ENCODE measurements at regions not wholly inside any gene's neighbourhood (a gene's known extent, or its start where the extent isn't known, plus 50 kb on each side); places are given as distances from the start of the nearest gene placed in this dataset.

GRCh38 chr12:65682112-65682511 lies 142.2 kb upstream of the HMGA2 start:
- Mint-ChIP-seq H3K9me3 (ENCODE audit: low read depth) (peaks cover 6% of the 10 kb centered on the region), H3K27ac (no peak overlapping the region), H3K27me3 (no peaks in the 10 kb centered on the region)

GRCh38 chr12:65684906-65685305 lies 139.4 kb upstream of the HMGA2 start:
- H3K27me3 Mint-ChIP-seq, result no peaks in the 10 kb centered on the region
- H3K27ac Mint-ChIP-seq, result no peak overlapping the region
- DNase-seq (ENCODE audit: low spot score, unreplicated experiment), result no peak
- H3K4me1 Mint-ChIP-seq (ENCODE audit: low read depth), result peaks cover 2% of the 10 kb centered on the region
- H3K36me3 Mint-ChIP-seq (ENCODE audit: insufficient read depth), result no peaks in the 10 kb centered on the region
- H3K4me3 Mint-ChIP-seq (ENCODE audit: low read depth), result no peak overlapping the region
- TF ChIP-seq CTCF (IDR thresholded peaks at IDR 0.05; ENCODE audit: unreplicated experiment), result no peak
- peaks cover 3% of the 10 kb centered on the region for H3K9me3 Mint-ChIP-seq (ENCODE audit: low read depth)

More at GRCh38 chr12:65682112-65682511, 142.2 kb upstream of the HMGA2 start:
- no peak for TF ChIP-seq CTCF (IDR thresholded peaks at IDR 0.05; ENCODE audit: unreplicated experiment)
- H3K4me3 Mint-ChIP-seq (ENCODE audit: low read depth), result no peak overlapping the region
- DNase-seq (ENCODE audit: low spot score, unreplicated experiment), result no peak
- H3K36me3 Mint-ChIP-seq (ENCODE audit: insufficient read depth), result no peaks in the 10 kb centered on the region
- peaks cover 2% of the 10 kb centered on the region for H3K4me1 Mint-ChIP-seq (ENCODE audit: low read depth)

- no peaks in the 10 kb centered on the region for H3K27me3 Mint-ChIP-seq
- no peak for DNase-seq (ENCODE audit: low spot score, unreplicated experiment)
- H3K36me3 Mint-ChIP-seq (ENCODE audit: insufficient read depth), result no peaks in the 10 kb centered on the region
- H3K4me1 Mint-ChIP-seq (ENCODE audit: low read depth), result peaks cover 2% of the 10 kb centered on the region
- peak; percentile 51 for TF ChIP-seq CTCF (IDR thresholded peaks at IDR 0.05; ENCODE audit: unreplicated experiment)
- H3K9me3 Mint-ChIP-seq (ENCODE audit: low read depth), result peaks cover 3% of the 10 kb centered on the region
- H3K27ac Mint-ChIP-seq, result no peak overlapping the region
- no peak overlapping the region for H3K4me3 Mint-ChIP-seq (ENCODE audit: low read depth)
These were observed 138.8 kb upstream of the HMGA2 start for GRCh38 chr12:65685514-65685913.

- no peaks in the 10 kb centered on the region for H3K36me3 Mint-ChIP-seq (ENCODE audit: insufficient read depth)
- TF ChIP-seq CTCF (IDR thresholded peaks at IDR 0.05; ENCODE audit: unreplicated experiment), result no peak
- no peaks in the 10 kb centered on the region for H3K27me3 Mint-ChIP-seq
- H3K4me3 Mint-ChIP-seq (ENCODE audit: low read depth), result no peak overlapping the region
- no peak overlapping the region for H3K27ac Mint-ChIP-seq
- H3K9me3 Mint-ChIP-seq (ENCODE audit: low read depth), result peaks cover 3% of the 10 kb centered on the region
- DNase-seq (ENCODE audit: low spot score, unreplicated experiment), result no peak
- H3K4me1 Mint-ChIP-seq (ENCODE audit: low read depth), result no peaks in the 10 kb centered on the region
These were observed 134.8 kb upstream of the HMGA2 start for GRCh38 chr12:65689508-65689907.

- H3K27ac Mint-ChIP-seq, result no peak overlapping the region
- H3K27me3 Mint-ChIP-seq, result no peaks in the 10 kb centered on the region
- no peak for TF ChIP-seq CTCF (IDR thresholded peaks at IDR 0.05; ENCODE audit: unreplicated experiment)
- H3K9me3 Mint-ChIP-seq (ENCODE audit: low read depth), result peaks cover 3% of the 10 kb centered on the region
- no peaks in the 10 kb centered on the region for H3K36me3 Mint-ChIP-seq (ENCODE audit: insufficient read depth)
- DNase-seq (ENCODE audit: low spot score, unreplicated experiment), result no peak
- H3K4me1 Mint-ChIP-seq (ENCODE audit: low read depth), result peaks cover 1% of the 10 kb centered on the region
- H3K4me3 Mint-ChIP-seq (ENCODE audit: low read depth), result no peak overlapping the region
These were observed 133.8 kb upstream of the HMGA2 start for GRCh38 chr12:65690477-65690876.
